Left ventricle myocardium inferior (tissue), 1 donor: ENCODE measurements at regions not wholly inside any gene's neighbourhood (a gene's known extent, or its start where the extent isn't known, plus 50 kb on each side); places are given as distances from the start of the nearest gene placed in this dataset.
A peak's percentile ranks its signal among the peaks of the same experiment; 100 is the strongest.

Experiments
- DNase-seq: peaks from one replicate; pipeline ENCODE4 v3.0.0-alpha.2; 2020
- H3K27ac ChIP-seq: fragments of 200-600 bp; replicated peaks from 2 replicates; pipeline ENCODE4 v1.8.0; 2021
- H3K27me3 ChIP-seq: fragments of 200-600 bp; 2 replicates; pipeline ENCODE4 v1.8.0; 2021; ENCODE audit warnings: low read depth
- H3K36me3 ChIP-seq: fragments of 200-600 bp; 2 replicates; pipeline ENCODE4 v1.8.0; 2021
- H3K4me1 ChIP-seq: fragments of 200-600 bp; 2 replicates; pipeline ENCODE4 v1.8.0; 2021
- H3K4me3 ChIP-seq: fragments of 200-600 bp; 2 replicates; pipeline ENCODE4 v1.8.0; 2021; ENCODE audit warnings: mild to moderate bottlenecking, moderate library complexity
- H3K9me3 ChIP-seq: fragments of 200-600 bp; replicated peaks from 2 replicates; pipeline ENCODE4 v1.8.0; 2021
- intact Hi-C: fragments of 100-400 bp; cut with micrococcal nuclease; formaldehyde crosslinking; loops from one replicate; pipeline ENCODE4 v1.11.0; 2022
- TF ChIP-seq, protein P1 (sequence below): fragments of 200-600 bp; IDR thresholded peaks from 2 replicates; pipeline ENCODE4 v1.8.0; 2021; ENCODE audit warnings: antibody characterized with exemption, mild to moderate bottlenecking, borderline replicate concordance
- donor health status: DM: no; HTN: yes; CAD: no; lungs with severe emphysema.

DNA sequence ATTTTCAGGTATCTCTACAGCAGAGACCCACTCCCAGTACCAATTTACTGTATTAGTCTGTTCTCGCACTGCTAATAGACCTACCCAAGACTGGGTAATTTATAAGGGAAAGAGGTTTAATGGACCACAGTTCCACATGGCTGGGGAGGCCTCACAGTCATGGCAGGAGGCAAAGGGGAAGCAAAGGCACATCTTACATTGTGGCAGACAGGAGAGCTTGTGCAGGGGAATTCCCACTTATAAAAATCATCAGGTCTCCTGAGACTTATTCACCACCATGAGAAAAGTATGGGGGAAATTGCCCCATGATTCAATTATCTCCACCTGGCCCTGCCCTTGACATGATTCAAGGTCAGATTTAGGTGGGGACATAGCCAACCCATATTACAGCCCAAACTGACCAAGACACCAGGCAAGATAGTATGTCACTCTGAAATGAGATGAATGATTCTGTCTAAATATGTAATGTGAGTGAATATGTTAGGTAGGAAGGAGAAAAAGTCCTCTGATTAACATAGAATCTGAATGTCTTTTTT, 182.5 kb upstream of the CDH12 start:
- intact Hi-C loops = no loop called here

DNA sequence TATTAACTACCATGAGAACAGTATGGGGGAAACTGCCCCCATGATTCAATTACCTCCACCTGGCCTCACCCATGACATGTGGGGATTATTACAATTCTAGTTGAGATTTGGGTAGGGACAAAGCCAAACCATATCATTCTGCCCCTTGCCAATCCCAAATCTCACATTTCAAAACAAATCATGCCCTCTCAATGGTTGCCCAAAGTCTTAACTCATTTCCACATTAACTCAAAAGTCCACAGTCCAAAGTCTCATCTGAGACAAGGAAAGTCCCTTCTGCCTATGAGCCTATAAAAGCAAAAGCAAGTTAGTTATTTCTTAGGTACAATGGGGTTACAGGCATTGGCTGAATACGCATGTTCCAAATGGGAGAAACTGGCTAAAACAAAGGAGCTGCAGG, 180.7 kb upstream of the CDH12 start:
- no peaks in the 10 kb centered on the region for H3K36me3 ChIP-seq
- H3K27me3 ChIP-seq = no peaks in the 10 kb centered on the region
- intact Hi-C loops = no loop called here
- no peaks in the 10 kb centered on the region for H3K4me1 ChIP-seq
- no peak for DNase-seq
- no peaks in the 10 kb centered on the region for H3K9me3 ChIP-seq
- TF ChIP-seq, protein P1, sequence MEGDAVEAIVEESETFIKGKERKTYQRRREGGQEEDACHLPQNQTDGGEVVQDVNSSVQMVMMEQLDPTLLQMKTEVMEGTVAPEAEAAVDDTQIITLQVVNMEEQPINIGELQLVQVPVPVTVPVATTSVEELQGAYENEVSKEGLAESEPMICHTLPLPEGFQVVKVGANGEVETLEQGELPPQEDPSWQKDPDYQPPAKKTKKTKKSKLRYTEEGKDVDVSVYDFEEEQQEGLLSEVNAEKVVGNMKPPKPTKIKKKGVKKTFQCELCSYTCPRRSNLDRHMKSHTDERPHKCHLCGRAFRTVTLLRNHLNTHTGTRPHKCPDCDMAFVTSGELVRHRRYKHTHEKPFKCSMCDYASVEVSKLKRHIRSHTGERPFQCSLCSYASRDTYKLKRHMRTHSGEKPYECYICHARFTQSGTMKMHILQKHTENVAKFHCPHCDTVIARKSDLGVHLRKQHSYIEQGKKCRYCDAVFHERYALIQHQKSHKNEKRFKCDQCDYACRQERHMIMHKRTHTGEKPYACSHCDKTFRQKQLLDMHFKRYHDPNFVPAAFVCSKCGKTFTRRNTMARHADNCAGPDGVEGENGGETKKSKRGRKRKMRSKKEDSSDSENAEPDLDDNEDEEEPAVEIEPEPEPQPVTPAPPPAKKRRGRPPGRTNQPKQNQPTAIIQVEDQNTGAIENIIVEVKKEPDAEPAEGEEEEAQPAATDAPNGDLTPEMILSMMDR = no peak
- H3K27ac ChIP-seq = no peak overlapping the region
- no peak overlapping the region for H3K4me3 ChIP-seq

More for the DNA sequence above, 182.5 kb upstream of the CDH12 start:
- H3K4me1 ChIP-seq = no peaks in the 10 kb centered on the region
- DNase-seq = no peak
- TF ChIP-seq, protein P1 = no peak
- H3K36me3 ChIP-seq = no peaks in the 10 kb centered on the region
- H3K27ac ChIP-seq = no peak overlapping the region
- H3K27me3 ChIP-seq = no peaks in the 10 kb centered on the region
- no peaks in the 10 kb centered on the region for H3K9me3 ChIP-seq
- no peak overlapping the region for H3K4me3 ChIP-seq

GRCh38 chr5:23029290-23029689, 176.1 kb upstream of the CDH12 start:
- no peaks in the 10 kb centered on the region for H3K9me3 ChIP-seq
- H3K27me3 ChIP-seq = no peaks in the 10 kb centered on the region
- H3K36me3 ChIP-seq = no peaks in the 10 kb centered on the region
- no peak overlapping the region for H3K4me3 ChIP-seq
- peak overlapping the region; percentile 83 for H3K27ac ChIP-seq
- H3K4me1 ChIP-seq = peaks cover 21% of the 10 kb centered on the region
- intact Hi-C loops = no loop called here
- TF ChIP-seq, protein P1 = no peak
- DNase-seq = no peak

- Histone ChIP-seq H3K9me3 (no peaks in the 10 kb centered on the region), H3K4me1 (peaks cover 21% of the 10 kb centered on the region), H3K36me3 (no peaks in the 10 kb centered on the region), H3K27me3 (no peaks in the 10 kb centered on the region), H3K27ac (peak overlapping the region; percentile 83), H3K4me3 (no peak overlapping the region)
- TF ChIP-seq, protein P1 = no peak
- DNase-seq = no peak
- intact Hi-C loops = no loop called here
Observed at GRCh38 chr5:23028445-23029021, 175.4 kb upstream of the CDH12 start.

DNA sequence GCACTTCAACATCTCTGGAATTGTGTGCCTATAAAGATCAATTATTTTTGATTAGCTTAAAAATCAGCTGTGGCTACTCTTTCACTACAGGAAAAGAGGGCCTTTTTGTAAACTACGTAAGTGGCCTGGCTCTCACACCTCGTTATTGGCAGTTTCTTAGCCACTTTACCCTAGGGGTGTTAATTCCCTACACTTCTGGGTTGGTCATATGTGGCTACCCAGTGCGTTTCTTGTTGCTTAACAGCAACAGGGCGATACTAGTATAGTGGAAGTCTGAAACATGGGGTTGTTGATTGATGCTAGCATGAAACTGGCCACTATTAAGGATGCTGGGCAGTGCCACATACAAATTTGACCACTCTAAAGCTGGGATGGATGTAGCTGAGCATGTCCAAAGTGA, 174.7 kb upstream of the CDH12 start:
- no peaks in the 10 kb centered on the region for H3K9me3 ChIP-seq
- TF ChIP-seq, protein P1 = no peak
- DNase-seq = no peak
- no peaks in the 10 kb centered on the region for H3K27me3 ChIP-seq
- no peak overlapping the region for H3K4me3 ChIP-seq
- intact Hi-C loops = no loop called here
- no peaks in the 10 kb centered on the region for H3K36me3 ChIP-seq
- H3K4me1 ChIP-seq = peaks cover 21% of the 10 kb centered on the region
- H3K27ac ChIP-seq = peak overlapping the region; percentile 83
